Neural cell (in vitro differentiated cells): ENCODE measurements at regions not wholly inside any gene's neighbourhood (a gene's known extent, or its start where the extent isn't known, plus 50 kb on each side); places are given as distances from the start of the nearest gene placed in this dataset.

Experiments
- H2AFZ ChIP-seq: fragments of 200-600, 300-800 bp; sonication (generic), shearing (Covaris generic); 2 replicates; pipeline ENCODE4 v1.6.0; 2014; ENCODE audit warnings: low read depth, mild to moderate bottlenecking, antibody characterized with exemption, low read length, moderate library complexity
- H3F3A ChIP-seq: fragments of 200-600 bp; shearing (Covaris generic); 2 replicates; pipeline ENCODE4 v1.6.1; 2016; ENCODE audit warnings: mild to moderate bottlenecking, moderate library complexity, mixed read lengths, antibody characterized with exemption, low read length; ENCODE audit not compliant: insufficient read depth, poor library complexity, severe bottlenecking
- H3K27ac ChIP-seq: fragments of 200-600, 300-800 bp; sonication (generic), shearing (Covaris generic); 2 replicates; pipeline ENCODE4 v1.5.1; 2014; ENCODE audit warnings: mild to moderate bottlenecking, low read length, moderate library complexity
- H3K27me3 ChIP-seq: fragments of 300-800, 200-600 bp; sonication (generic), shearing (Covaris generic); 2 replicates; pipeline ENCODE4 v1.6.0; 2014; ENCODE audit warnings: mild to moderate bottlenecking, low read depth, low read length, moderate library complexity; ENCODE audit not compliant: insufficient read depth
- H3K36me3 ChIP-seq: fragments of 300-800, 200-600 bp; sonication (generic), shearing (Covaris generic); 2 replicates; pipeline ENCODE4 v1.5.1; 2014; ENCODE audit warnings: mild to moderate bottlenecking, antibody characterized with exemption, low read length, moderate library complexity; ENCODE audit not compliant: insufficient read depth
- H3K4me2 ChIP-seq: fragments of 300-800, 200-600 bp; sonication (generic), shearing (Covaris generic); 2 replicates; pipeline ENCODE4 v1.6.0; 2014; ENCODE audit warnings: mild to moderate bottlenecking, low read length
- H3K4me3 ChIP-seq: fragments of 300-800, 200-600 bp; sonication (generic), shearing (Covaris generic); 2 replicates; pipeline ENCODE4 v1.5.1; 2014; ENCODE audit warnings: mild to moderate bottlenecking, low read length, moderate library complexity
- H3K79me2 ChIP-seq: fragments of 200-600 bp; shearing (Covaris generic); replicated peaks from 2 replicates; pipeline ENCODE4 v1.6.0; 2014; ENCODE audit warnings: mild to moderate bottlenecking, low read length, moderate library complexity; ENCODE audit not compliant: insufficient read depth
- H3K9ac ChIP-seq: fragments of 300-800, 200-600 bp; sonication (generic), shearing (Covaris generic); 2 replicates; pipeline ENCODE4 v1.6.1; 2016; ENCODE audit warnings: mild to moderate bottlenecking, low read length, mixed read lengths
- H3K9me2 ChIP-seq: fragments of 200-600 bp; shearing (Covaris generic); 2 replicates; pipeline ENCODE4 v1.6.1; 2016; ENCODE audit warnings: mild to moderate bottlenecking, low read length, mixed read lengths; ENCODE audit not compliant: insufficient read depth
- H3K9me3 ChIP-seq: fragments of 200-600, 300-800 bp; sonication (generic), shearing (Covaris generic); 2 replicates; pipeline ENCODE4 v1.6.1; 2016; ENCODE audit warnings: mild to moderate bottlenecking, mixed run types, low read length, moderate library complexity, mixed read lengths
- H4K20me1 ChIP-seq: fragments of 200-600 bp; shearing (Covaris generic); 2 replicates; pipeline ENCODE4 v1.6.1; 2016; ENCODE audit warnings: mild to moderate bottlenecking, mixed run types; ENCODE audit not compliant: insufficient read depth
- CTCF ChIP-seq: fragments of 450-650 bp; IDR thresholded peaks from 2 replicates; pipeline ENCODE4 v1.5.1; 2014; ENCODE audit warnings: antibody characterized with exemption, mild to moderate bottlenecking, moderate library complexity; ENCODE audit not compliant: poor library complexity, severe bottlenecking
- EP300 ChIP-seq: fragments of 450-650 bp; conservative IDR thresholded peaks from 2 replicates; pipeline ENCODE4 v1.6.1; 2014; ENCODE audit warnings: antibody characterized with exemption, mild to moderate bottlenecking, moderate library complexity; ENCODE audit not compliant: poor library complexity, severe bottlenecking
- EZH2 ChIP-seq: fragments of 200-600, 300-800 bp; shearing (Covaris generic), sonication (generic); IDR thresholded peaks from 2 replicates; pipeline ENCODE4 v1.6.1; 2014; ENCODE audit warnings: antibody characterized with exemption, low read length, borderline replicate concordance, mild to moderate bottlenecking; ENCODE audit not compliant: insufficient read depth, poor library complexity, severe bottlenecking
- MXI1 ChIP-seq: fragments of 450-650 bp; conservative IDR thresholded peaks from 2 replicates; pipeline ENCODE4 v1.6.1; 2014; ENCODE audit warnings: antibody characterized with exemption, mild to moderate bottlenecking; ENCODE audit not compliant: poor library complexity, severe bottlenecking
- POLR2AphosphoS5 ChIP-seq: IDR thresholded peaks from 2 replicates; pipeline ENCODE4 v1.6.1; 2012
- RAD21 ChIP-seq: fragments of 450-650 bp; conservative IDR thresholded peaks from 2 replicates; pipeline ENCODE4 v1.6.1; 2014; ENCODE audit warnings: antibody characterized with exemption, mild to moderate bottlenecking, moderate library complexity
- REST ChIP-seq: IDR thresholded peaks from 2 replicates; pipeline ENCODE4 v1.6.1; 2012; ENCODE audit warnings: borderline replicate concordance
- SMC3 ChIP-seq: fragments of 450-650 bp; conservative IDR thresholded peaks from 2 replicates; pipeline ENCODE4 v1.6.1; 2014; ENCODE audit warnings: antibody characterized with exemption, mild to moderate bottlenecking, moderate library complexity; ENCODE audit not compliant: poor library complexity
- TAF1 ChIP-seq: IDR thresholded peaks from 2 replicates; pipeline ENCODE4 v1.6.1; 2012; ENCODE audit warnings: low read depth

GRCh38 chr1:218546314-218546713 is 201.2 kb downstream of the TGFB2 start:
- Histone ChIP-seq H3K27me3 (no peaks in the 10 kb centered on the region), H3K36me3 (no peaks in the 10 kb centered on the region), H4K20me1 (no peaks in the 10 kb centered on the region), H3K27ac (no peak overlapping the region), H3K79me2 (no peaks in the 10 kb centered on the region), H3F3A (no peaks in the 10 kb centered on the region), H3K4me3 (no peak overlapping the region), H2AFZ (no peak overlapping the region), H3K9me3 (no peaks in the 10 kb centered on the region), H3K9me2 (no peaks in the 10 kb centered on the region), H3K4me2 (no peak overlapping the region), H3K9ac (no peak overlapping the region)
- TF ChIP-seq POLR2AphosphoS5 (no peak), MXI1 (no peak), RAD21 (no peak), CTCF (no peak), EP300 (no peak), SMC3 (no peak), TAF1 (no peak), EZH2 (no peak)

GRCh38 chr1:218547957-218548730 is 203.0 kb downstream of the TGFB2 start:
- no peak overlapping the region for H2AFZ ChIP-seq
- no peak overlapping the region for H3K4me3 ChIP-seq
- H3K27ac ChIP-seq, result no peak overlapping the region
- no peaks in the 10 kb centered on the region for H3K79me2 ChIP-seq
- H3K4me2 ChIP-seq, result no peak overlapping the region
- H3K36me3 ChIP-seq, result no peaks in the 10 kb centered on the region
- no peaks in the 10 kb centered on the region for H3F3A ChIP-seq
- no peaks in the 10 kb centered on the region for H3K27me3 ChIP-seq
- H3K9ac ChIP-seq, result no peak overlapping the region
- no peaks in the 10 kb centered on the region for H3K9me2 ChIP-seq
- H4K20me1 ChIP-seq, result no peaks in the 10 kb centered on the region
- TF ChIP-seq RAD21 (no peak), EP300 (no peak), SMC3 (no peak), CTCF (no peak), REST (no peak), TAF1 (no peak), POLR2AphosphoS5 (no peak), EZH2 (no peak), MXI1 (no peak)
- no peaks in the 10 kb centered on the region for H3K9me3 ChIP-seq
